H1 (cell line): ENCODE measurements at regions not wholly inside any gene's neighbourhood (a gene's known extent, or its start where the extent isn't known, plus 50 kb on each side); places are given as distances from the start of the nearest gene placed in this dataset.

Experiments
- CTCF ChIA-PET: fragments of 300-600 bp; sonication (Branson Sonifier 250); formaldehyde crosslinking; loops from one replicate; lab custom pipeline; 2021; ENCODE audit not compliant: partially characterized antibody; lab: Charles Lee
- POLR2A ChIA-PET: fragments of 300-600 bp; sonication (Branson Sonifier 250); formaldehyde crosslinking; loops from one replicate; lab custom pipeline; 2021; ENCODE audit warnings: inconsistent platforms; ENCODE audit not compliant: partially characterized antibody; lab: Charles Lee
- DNase-seq, 2 experiments: peaks; one replicate each; pipeline versions ENCODE4 v3.0.0 to v3.0.0-alpha.2; 2010 to 2022; ENCODE audit warnings: low spot score in 2 of 2, low read depth in 1 of 2, mixed read lengths in 1 of 2
- FAIRE-seq: peaks from 2 replicates; lab custom pipeline; 2011; peaks lifted over from hg19 to GRCh38; lab: Jason Lieb, UNC
- H2AFZ ChIP-seq: 2 replicates; pipeline ENCODE4 v1.8.1; 2012; ENCODE audit warnings: low read length, inconsistent platforms
- H2AK5ac ChIP-seq: 2 replicates; pipeline ENCODE4 v1.6.1; 2013; ENCODE audit warnings: low read depth, low read length
- H2BK120ac ChIP-seq: replicated peaks from 2 replicates; pipeline ENCODE3; 2013; ENCODE audit warnings: low read depth, low read length, inconsistent platforms
- H2BK12ac ChIP-seq: 2 replicates; pipeline ENCODE4 v1.6.1; 2013; ENCODE audit warnings: low read depth, low read length
- H2BK15ac ChIP-seq: 2 replicates; pipeline ENCODE4 v1.6.1; 2013; ENCODE audit warnings: low read length
- H2BK20ac ChIP-seq: 2 replicates; pipeline ENCODE4 v1.6.1; 2013; ENCODE audit warnings: low read length
- H2BK5ac ChIP-seq: 2 replicates; pipeline ENCODE4 v1.6.1; 2013; ENCODE audit warnings: low read depth, low read length
- H3K14ac ChIP-seq: 2 replicates; pipeline ENCODE4 v1.6.1; 2013; ENCODE audit warnings: inconsistent platforms; ENCODE audit not compliant: insufficient read length
- H3K18ac ChIP-seq: 2 replicates; pipeline ENCODE4 v1.6.1; 2013; ENCODE audit warnings: low read length; ENCODE audit errors: extremely low read depth
- H3K23ac ChIP-seq: 2 replicates; pipeline ENCODE4 v1.6.1; 2013; ENCODE audit warnings: inconsistent platforms; ENCODE audit not compliant: insufficient read length
- H3K23me2 ChIP-seq: 2 replicates; pipeline ENCODE4 v1.6.1; 2013; ENCODE audit warnings: low read depth, low read length
- H3K27ac ChIP-seq: 2 replicates; pipeline ENCODE4 v1.6.1; 2011; ENCODE audit warnings: low read depth, low read length, inconsistent platforms
- H3K27me3 ChIP-seq, 4 experiments: replicated peaks in 1 of 4; 1 replicate in 1 of 4; 2 replicates in 3 of 4; pipeline versions ENCODE4 v1.6.1 to v1.8.1; 2011 to 2013; ENCODE audit warnings: low read length in 3 of 4, mild to moderate bottlenecking in 3 of 4, inconsistent platforms in 2 of 4, mixed read lengths in 2 of 4, moderate library complexity in 1 of 4; ENCODE audit not compliant: control insufficient read depth in 3 of 4, insufficient read depth in 3 of 4; ENCODE audit errors: extremely low read depth in 1 of 4
- H3K36me3 ChIP-seq, 4 experiments: 2 replicates each; pipeline versions ENCODE4 v1.6.1 to v1.8.1; 2011 to 2013; ENCODE audit warnings: mild to moderate bottlenecking in 4 of 4, low read length in 3 of 4, moderate library complexity in 2 of 4, control low read depth in 1 of 4, inconsistent platforms in 1 of 4; ENCODE audit not compliant: insufficient read depth in 4 of 4, control insufficient read depth in 2 of 4
- H3K4ac ChIP-seq: replicated peaks from 2 replicates; pipeline ENCODE3; 2013; ENCODE audit warnings: low read length, low read depth, mixed read lengths, inconsistent platforms; ENCODE audit not compliant: insufficient read length
- H3K4me1 ChIP-seq, 4 experiments: replicated peaks in 1 of 4; 1 replicate in 1 of 4; 2 replicates in 3 of 4; pipeline versions ENCODE4 v1.6.1 to v1.8.1; 2011 to 2013; ENCODE audit warnings: low read length in 3 of 4, inconsistent platforms in 2 of 4, mixed read lengths in 1 of 4; ENCODE audit not compliant: insufficient read depth in 4 of 4, control insufficient read depth in 3 of 4
- H3K4me2 ChIP-seq, 2 experiments: 2 replicates each; pipeline versions ENCODE4 v1.6.1 to v1.8.1; 2011 to 2013; ENCODE audit warnings: low read depth in 2 of 2, low read length in 2 of 2, control low read depth in 1 of 2, inconsistent platforms in 1 of 2, mild to moderate bottlenecking in 1 of 2; ENCODE audit not compliant: insufficient read depth in 1 of 2
- H3K4me3 ChIP-seq, 4 experiments: fragments of 200-600, 300-600 bp in 1 of 4; sonication (generic), shearing (Covaris generic), sonication (Bioruptor Twin) in 1 of 4; 2 replicates each; pipeline versions ENCODE4 v1.5.1 to v1.8.1; 2011 to 2016; ENCODE audit warnings: low read length in 4 of 4, low read depth in 3 of 4, control low read depth in 2 of 4, inconsistent platforms in 2 of 4, mild to moderate bottlenecking in 2 of 4, mixed read lengths in 1 of 4, moderate library complexity in 1 of 4; ENCODE audit not compliant: insufficient read depth in 2 of 4; ENCODE audit errors: extremely low read depth in 1 of 4
- H3K56ac ChIP-seq: replicated peaks from 2 replicates; pipeline ENCODE3; 2013; ENCODE audit warnings: low read depth, mild to moderate bottlenecking, mixed read lengths, low read length, inconsistent platforms; ENCODE audit not compliant: insufficient read length
- H3K79me1 ChIP-seq: 2 replicates; pipeline ENCODE4 v1.6.1; 2013; ENCODE audit warnings: low read depth, low read length, control low read depth
- H3K79me2 ChIP-seq, 2 experiments: 2 replicates each; pipeline versions ENCODE4 v1.6.1 to v1.8.1; 2012 to 2013; ENCODE audit warnings: low read length in 2 of 2, mild to moderate bottlenecking in 2 of 2, inconsistent platforms in 1 of 2; ENCODE audit not compliant: insufficient read depth in 2 of 2, control insufficient read depth in 1 of 2
- H3K9ac ChIP-seq, 4 experiments: replicated peaks in 1 of 4; 1 replicate in 1 of 4; 2 replicates in 3 of 4; pipeline versions ENCODE4 v1.6.1 to v1.8.1; 2011 to 2013; ENCODE audit warnings: low read depth in 3 of 4, low read length in 3 of 4, control low read depth in 2 of 4, mild to moderate bottlenecking in 2 of 4, moderate library complexity in 2 of 4, inconsistent platforms in 1 of 4; ENCODE audit errors: extremely low read depth in 1 of 4
- H3K9me3 ChIP-seq, 2 experiments: 2 replicates each; pipeline versions ENCODE4 v1.6.1 to v1.8.1; 2012 to 2013; ENCODE audit warnings: mild to moderate bottlenecking in 2 of 2, moderate library complexity in 2 of 2, control low read depth in 1 of 2, inconsistent platforms in 1 of 2, low read depth in 1 of 2, low read length in 1 of 2, mixed read lengths in 1 of 2; ENCODE audit not compliant: insufficient read depth in 2 of 2
- H4K20me1 ChIP-seq, 2 experiments: replicated peaks in 1 of 2; 2 replicates each; pipeline versions ENCODE3 to v1.8.1; 2011 to 2013; ENCODE audit warnings: inconsistent platforms in 2 of 2, low read length in 2 of 2, mild to moderate bottlenecking in 1 of 2; ENCODE audit not compliant: insufficient read depth in 2 of 2, control insufficient read depth in 1 of 2
- H4K5ac ChIP-seq: 2 replicates; pipeline ENCODE4 v1.6.1; 2013; ENCODE audit warnings: low read length, low read depth, mixed read lengths, inconsistent platforms; ENCODE audit not compliant: insufficient read length
- H4K8ac ChIP-seq: 2 replicates; pipeline ENCODE4 v1.8.0; 2013; ENCODE audit warnings: mild to moderate bottlenecking, moderate library complexity, low read length, inconsistent platforms; ENCODE audit not compliant: insufficient read depth; ENCODE audit errors: extremely low read depth
- H4K91ac ChIP-seq: replicated peaks from 2 replicates; pipeline ENCODE3; 2013; ENCODE audit warnings: low read length, mixed read lengths, inconsistent platforms; ENCODE audit not compliant: insufficient read length
- HDAC2 ChIP-seq, 2 experiments: fragments of 300-600 bp in 1 of 2; sonication (generic) in 1 of 2; IDR thresholded peaks; 2 replicates each; pipeline ENCODE4 v1.6.1; 2011 to 2012; ENCODE audit warnings: low read depth in 2 of 2, low read length in 2 of 2, mild to moderate bottlenecking in 2 of 2, moderate library complexity in 2 of 2, borderline replicate concordance in 1 of 2, inconsistent platforms in 1 of 2
- MAFK ChIP-seq: IDR thresholded peaks from 2 replicates; pipeline ENCODE4 v1.6.1; 2012; ENCODE audit warnings: low read depth, mild to moderate bottlenecking, improper control_type of control experiment, low read length
- RBBP5 ChIP-seq: IDR thresholded peaks from 2 replicates; pipeline ENCODE4 v1.7.1; 2012; ENCODE audit warnings: low read depth, mild to moderate bottlenecking, inconsistent platforms, low read length, moderate library complexity, borderline replicate concordance
- RNF2 ChIP-seq: fragments of 200-900, 300-1000 bp; sonication (generic); IDR thresholded peaks from 2 replicates; pipeline ENCODE4 v1.7.1; 2016; ENCODE audit warnings: borderline replicate concordance, low read depth, mild to moderate bottlenecking, antibody characterized with exemption, low read length; ENCODE audit not compliant: poor library complexity, severe bottlenecking; ENCODE audit errors: missing control alignments
- SUZ12 ChIP-seq: fragments of 200-600 bp; sonication (generic); IDR thresholded peaks from 2 replicates; pipeline ENCODE4 v1.6.1; 2012; ENCODE audit warnings: mild to moderate bottlenecking, inconsistent platforms, low read length, moderate library complexity, mixed read lengths
- ZNF274 ChIP-seq: IDR thresholded peaks from 2 replicates; pipeline ENCODE4 v1.7.0; 2012; ENCODE audit warnings: low read length, borderline replicate concordance; ENCODE audit errors: extremely low read depth
- WGBS, 2 experiments: shearing (Covaris generic) in 1 of 2; methylation state at CpG; one replicate each; pipeline versions ENCODE4 v1.1.6 to v1.1.7; 2013 to 2015; ENCODE audit warnings: low lambda C conversion rate in 2 of 2, mixed read lengths in 2 of 2, inconsistent platforms in 1 of 2, low coverage in 1 of 2, missing lambda C conversion rate in 1 of 2; ENCODE audit not compliant: insufficient replicate concordance in 2 of 2, insufficient coverage in 1 of 2, insufficient read length in 1 of 2; ENCODE audit errors: extremely low coverage in 1 of 2, missing lambda C conversion rate in 1 of 2; 5-methylcytosine and 5-hydroxymethylcytosine counted together

DNA sequence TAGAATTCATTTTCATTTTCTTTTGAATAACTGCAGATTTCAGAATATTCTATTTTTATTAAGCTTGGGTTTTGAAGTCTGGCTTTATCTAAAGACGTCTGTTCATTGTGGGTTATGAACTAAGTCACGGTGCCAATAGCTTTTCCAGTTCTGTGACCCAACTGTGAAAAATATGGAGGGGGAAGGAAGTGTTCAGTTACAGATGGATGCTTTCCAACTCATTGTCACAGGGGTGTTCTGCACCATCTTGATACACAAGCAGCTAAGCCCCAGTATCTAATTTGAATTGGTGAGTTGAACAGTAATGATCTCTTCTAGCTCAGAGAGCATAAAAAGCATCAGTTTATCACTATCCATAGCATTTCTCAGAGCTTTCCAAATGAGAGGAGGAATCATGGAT is 710.6 kb downstream of the EDEM1 start:
- CTCF ChIA-PET, result interaction anchor here (1.1 kb wide), 1 partner anchor 92 kb away, joined by 4 read pairs; no protein-coding TSS in a partner anchor

More for the DNA sequence above, 710.6 kb downstream of the EDEM1 start:
- H3K9ac ChIP-seq, result no peak overlapping the region
- no peak overlapping the region for H3K4ac ChIP-seq
- no peaks in the 10 kb centered on the region for H3K27me3 ChIP-seq
- H3K56ac ChIP-seq, result no peak overlapping the region
- H2BK20ac ChIP-seq, result no peak overlapping the region
- POLR2A ChIA-PET, result interaction anchor here (0.6 kb wide), 1 partner anchor 1527 kb away, joined by 3 read pairs; no protein-coding TSS in a partner anchor
- no peak overlapping the region for H2BK15ac ChIP-seq
- no peak overlapping the region for H2AFZ ChIP-seq
- no peaks in the 10 kb centered on the region for H3K79me2 ChIP-seq
- no peaks in the 10 kb centered on the region for H4K20me1 ChIP-seq
- H2BK5ac ChIP-seq, result no peak overlapping the region
- 78% methylated on average over 2 of the region's 2 CpGs; no CpG with 5 or more reads in 1 of the 2 experiments for whole genome bisulfite sequencing, 2 experiments
- no peaks in the 10 kb centered on the region for H3K23me2 ChIP-seq
- no peak overlapping the region for H3K4me3 ChIP-seq
- H4K91ac ChIP-seq, result no peak overlapping the region
- H3K36me3 ChIP-seq, result no peaks in the 10 kb centered on the region
- FAIRE-seq, result no peak
- H2BK12ac ChIP-seq, result no peak overlapping the region
- TF ChIP-seq RBBP5 (no peak), SUZ12 (no peak), RNF2 (no peak), HDAC2 (IDR thresholded peaks at IDR 0.05; ENCODE audit: borderline replicate concordance in 1 of 2, low read depth in 2 of 2, low read length in 2 of 2) (no peak), ZNF274 (no peak), MAFK (no peak)
- TF ChIP-seq, all 59 proteins: peak for 0
- Histone ChIP-seq H3K4me2 (no peak overlapping the region), H2AK5ac (no peak overlapping the region), H3K14ac (no peak overlapping the region), H3K23ac (no peak overlapping the region), H4K5ac (no peak overlapping the region), H3K9me3 (no peaks in the 10 kb centered on the region), H4K8ac (no peak overlapping the region), H3K27ac (no peak overlapping the region), H3K18ac (no peak overlapping the region), H2BK120ac (no peak overlapping the region), H3K4me1 (no peaks in the 10 kb centered on the region), H3K79me1 (no peaks in the 10 kb centered on the region)
- DNase-seq, result no peak
